B cell (primary cell): ENCODE measurements at regions not wholly inside any gene's neighbourhood (a gene's known extent, or its start where the extent isn't known, plus 50 kb on each side); places are given as distances from the start of the nearest gene placed in this dataset.

Experiments
- EZH2 ChIP-seq: IDR thresholded peaks from 2 replicates; pipeline ENCODE4 v1.6.1; 2012; ENCODE audit warnings: borderline replicate concordance, low read depth, mild to moderate bottlenecking, moderate library complexity, low read length; ENCODE audit not compliant: insufficient read depth, poor library complexity, severe bottlenecking
- TF ChIP-seq, protein P1 (sequence below): fragments of 200-600 bp; IDR thresholded peaks from one replicate; pipeline ENCODE4 v1.8.0; 2022; ENCODE audit warnings: antibody characterized with exemption, mild to moderate bottlenecking

DNA sequence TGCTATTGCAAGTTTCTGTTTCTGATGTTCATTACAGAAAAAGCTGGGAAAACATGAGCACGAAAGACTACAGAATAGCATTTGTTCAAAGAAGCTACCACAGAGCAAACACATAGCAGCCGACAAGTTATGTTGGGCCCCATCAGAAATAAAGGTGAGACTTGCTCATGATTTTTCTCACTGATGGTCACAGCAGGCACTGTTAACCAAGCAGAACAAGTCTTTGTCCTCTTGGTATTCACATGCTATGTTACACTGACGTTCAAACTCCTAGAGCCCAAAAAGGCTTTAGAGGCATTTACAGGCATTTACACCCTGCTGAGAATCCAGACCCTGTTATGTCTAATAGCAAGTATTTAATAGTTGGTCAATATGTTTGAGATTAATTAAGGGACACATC, 235.0 kb upstream of the HNMT start:
- TF ChIP-seq, protein P1, sequence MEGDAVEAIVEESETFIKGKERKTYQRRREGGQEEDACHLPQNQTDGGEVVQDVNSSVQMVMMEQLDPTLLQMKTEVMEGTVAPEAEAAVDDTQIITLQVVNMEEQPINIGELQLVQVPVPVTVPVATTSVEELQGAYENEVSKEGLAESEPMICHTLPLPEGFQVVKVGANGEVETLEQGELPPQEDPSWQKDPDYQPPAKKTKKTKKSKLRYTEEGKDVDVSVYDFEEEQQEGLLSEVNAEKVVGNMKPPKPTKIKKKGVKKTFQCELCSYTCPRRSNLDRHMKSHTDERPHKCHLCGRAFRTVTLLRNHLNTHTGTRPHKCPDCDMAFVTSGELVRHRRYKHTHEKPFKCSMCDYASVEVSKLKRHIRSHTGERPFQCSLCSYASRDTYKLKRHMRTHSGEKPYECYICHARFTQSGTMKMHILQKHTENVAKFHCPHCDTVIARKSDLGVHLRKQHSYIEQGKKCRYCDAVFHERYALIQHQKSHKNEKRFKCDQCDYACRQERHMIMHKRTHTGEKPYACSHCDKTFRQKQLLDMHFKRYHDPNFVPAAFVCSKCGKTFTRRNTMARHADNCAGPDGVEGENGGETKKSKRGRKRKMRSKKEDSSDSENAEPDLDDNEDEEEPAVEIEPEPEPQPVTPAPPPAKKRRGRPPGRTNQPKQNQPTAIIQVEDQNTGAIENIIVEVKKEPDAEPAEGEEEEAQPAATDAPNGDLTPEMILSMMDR: no peak
- TF ChIP-seq EZH2: no peak
